ENCODE measurements at regions not wholly inside any gene's neighbourhood (a gene's known extent, or its start where the extent isn't known, plus 50 kb on each side); places are given as distances from the start of the nearest gene placed in this dataset.

DNA sequence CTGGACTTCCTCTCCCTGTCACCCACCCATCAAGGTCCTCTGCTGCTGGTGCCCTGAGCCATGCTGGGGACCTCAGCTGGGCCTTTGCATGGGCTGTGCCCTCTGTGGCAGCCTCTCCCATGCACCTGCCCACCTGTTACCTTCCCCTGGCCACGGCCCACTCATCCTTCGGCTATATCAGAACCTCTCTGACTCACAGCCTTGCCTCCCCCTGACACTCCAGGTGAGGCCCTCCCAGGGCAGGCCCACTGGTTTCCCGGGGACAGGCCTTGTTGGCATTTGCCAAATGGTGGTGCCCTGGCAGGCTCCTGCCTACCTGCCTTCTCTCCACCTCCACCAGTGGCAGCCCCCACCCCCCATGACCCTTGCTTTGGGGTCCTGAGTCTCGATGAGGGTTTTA is 73.7 kb upstream of the PRR5 start:
- TF ChIP-seq, protein P1, sequence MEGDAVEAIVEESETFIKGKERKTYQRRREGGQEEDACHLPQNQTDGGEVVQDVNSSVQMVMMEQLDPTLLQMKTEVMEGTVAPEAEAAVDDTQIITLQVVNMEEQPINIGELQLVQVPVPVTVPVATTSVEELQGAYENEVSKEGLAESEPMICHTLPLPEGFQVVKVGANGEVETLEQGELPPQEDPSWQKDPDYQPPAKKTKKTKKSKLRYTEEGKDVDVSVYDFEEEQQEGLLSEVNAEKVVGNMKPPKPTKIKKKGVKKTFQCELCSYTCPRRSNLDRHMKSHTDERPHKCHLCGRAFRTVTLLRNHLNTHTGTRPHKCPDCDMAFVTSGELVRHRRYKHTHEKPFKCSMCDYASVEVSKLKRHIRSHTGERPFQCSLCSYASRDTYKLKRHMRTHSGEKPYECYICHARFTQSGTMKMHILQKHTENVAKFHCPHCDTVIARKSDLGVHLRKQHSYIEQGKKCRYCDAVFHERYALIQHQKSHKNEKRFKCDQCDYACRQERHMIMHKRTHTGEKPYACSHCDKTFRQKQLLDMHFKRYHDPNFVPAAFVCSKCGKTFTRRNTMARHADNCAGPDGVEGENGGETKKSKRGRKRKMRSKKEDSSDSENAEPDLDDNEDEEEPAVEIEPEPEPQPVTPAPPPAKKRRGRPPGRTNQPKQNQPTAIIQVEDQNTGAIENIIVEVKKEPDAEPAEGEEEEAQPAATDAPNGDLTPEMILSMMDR (IDR thresholded peaks at IDR 0.05) = no peak
- TF ChIP-seq POLR2A (IDR thresholded peaks at IDR 0.05) = no peak
